ENCODE measurements at regions not wholly inside any gene's neighbourhood (a gene's known extent, or its start where the extent isn't known, plus 50 kb on each side); places are given as distances from the start of the nearest gene placed in this dataset.
"Not testable (repeated sequence)": the region's sequence is repeated elsewhere in the genome, so short reads cannot be mapped to it uniquely, and the experiment has no call there.

- DNase-seq, result no peak
Measured at GRCh38 chr22:46040471-46041465, 63.8 kb upstream of the WNT7B start.

- no peak for DNase-seq
Measured at GRCh38 chr22:46041642-46042041, 64.7 kb upstream of the WNT7B start.

GRCh38 chr22:46042786-46043185 is 65.8 kb upstream of the WNT7B start:
- no peak for DNase-seq

GRCh38 chr22:46043339-46043738 is 66.4 kb upstream of the WNT7B start:
- no peak for DNase-seq

- DNase-seq, result peak; percentile 46
Measured at GRCh38 chr22:46043816-46044620, 67.1 kb upstream of the WNT7B start.

GRCh38 chr22:46044621-46045458 is 67.9 kb upstream of the WNT7B start:
- peak; percentile 61 for DNase-seq

- DNase-seq, result no peak
Measured at GRCh38 chr22:46045459-46046298, 68.7 kb upstream of the WNT7B start.

GRCh38 chr22:46046299-46046685 is 69.3 kb upstream of the WNT7B start:
- DNase-seq, result no peak

- no peak for DNase-seq
Measured at GRCh38 chr22:46047226-46047625, 70.3 kb upstream of the WNT7B start.

- DNase-seq, result no peak
Measured at GRCh38 chr22:46047841-46048595, 71.1 kb upstream of the WNT7B start.

- DNase-seq, result not testable (repeated sequence)
Measured at GRCh38 chr22:46048661-46049060, 71.7 kb upstream of the WNT7B start.

- DNase-seq, result no peak
Measured at GRCh38 chr22:46049726-46050450, 72.9 kb upstream of the WNT7B start.

GRCh38 chr22:46050451-46050845 is 73.5 kb upstream of the WNT7B start:
- no peak for DNase-seq

- DNase-seq, result no peak
Measured at GRCh38 chr22:46050916-46051614, 74.1 kb upstream of the WNT7B start.

- DNase-seq, result no peak
Measured at GRCh38 chr22:46051646-46052045, 74.7 kb upstream of the WNT7B start.

GRCh38 chr22:46052331-46052771 is 75.4 kb upstream of the WNT7B start:
- DNase-seq, result no peak

- DNase-seq, result no peak
Measured at GRCh38 chr22:46052801-46053562, 76.0 kb upstream of the WNT7B start.

- DNase-seq, result peak; percentile 61
Measured at GRCh38 chr22:46053563-46054090, 76.7 kb upstream of the WNT7B start.
